ENCODE measurements at regions not wholly inside any gene's neighbourhood (a gene's known extent, or its start where the extent isn't known, plus 50 kb on each side); places are given as distances from the start of the nearest gene placed in this dataset.

GRCh38 chr5:63314551-63314950 is 647.7 kb downstream of the HTR1A start:
- DNase-seq = no peak

DNA sequence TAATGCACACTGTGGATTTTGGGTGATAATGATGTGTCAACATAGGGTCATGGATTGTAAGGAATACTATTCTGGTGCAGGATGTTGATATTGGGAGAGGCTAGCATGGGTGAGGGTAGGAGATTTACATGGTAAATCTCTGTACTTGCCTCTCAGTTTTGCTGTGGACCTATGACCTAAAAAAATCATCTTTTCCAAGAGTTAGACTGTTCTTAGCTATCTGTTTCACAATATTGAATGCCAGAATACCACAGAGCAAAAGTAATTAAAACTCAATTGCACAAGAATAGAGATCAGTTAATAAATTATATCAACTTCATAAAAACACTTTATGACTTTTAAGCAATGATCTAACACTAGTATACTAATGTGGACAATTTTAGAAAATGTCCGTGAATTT is 651.6 kb downstream of the HTR1A start:
- no peak for DNase-seq

GRCh38 chr5:63306909-63307308 is 655.3 kb downstream of the HTR1A start:
- DNase-seq = no peak

GRCh38 chr5:63293317-63293716 is 668.9 kb downstream of the HTR1A start:
- no peak for DNase-seq

DNA sequence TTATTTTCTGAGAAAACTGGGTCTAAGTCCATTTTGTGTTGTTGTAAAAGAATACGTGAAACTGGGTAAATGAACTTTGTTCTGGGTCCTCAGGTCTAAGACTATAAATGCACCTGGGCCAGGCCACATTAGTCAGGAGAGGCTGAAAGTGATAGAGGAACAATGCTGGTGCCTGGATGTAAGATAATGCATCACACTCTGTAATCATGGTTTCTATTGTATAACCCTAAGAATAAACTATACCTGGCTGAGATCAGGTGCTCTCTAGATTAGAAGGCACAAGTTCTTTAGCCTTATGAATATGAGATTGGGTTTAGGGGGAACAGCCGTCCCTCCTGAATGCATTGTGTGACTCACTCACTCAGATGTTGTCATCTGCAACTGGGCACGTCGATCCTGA is 675.5 kb downstream of the HTR1A start:
- no peak for DNase-seq

GRCh38 chr5:63263411-63263810 is 684.8 kb downstream of the LRRC70 start:
- no peak for DNase-seq

- DNase-seq = no peak
These were observed 683.8 kb downstream of the LRRC70 start for GRCh38 chr5:63262185-63262981.

- DNase-seq = no peak
These were observed 683.1 kb downstream of the LRRC70 start for GRCh38 chr5:63261695-63262094.

DNA sequence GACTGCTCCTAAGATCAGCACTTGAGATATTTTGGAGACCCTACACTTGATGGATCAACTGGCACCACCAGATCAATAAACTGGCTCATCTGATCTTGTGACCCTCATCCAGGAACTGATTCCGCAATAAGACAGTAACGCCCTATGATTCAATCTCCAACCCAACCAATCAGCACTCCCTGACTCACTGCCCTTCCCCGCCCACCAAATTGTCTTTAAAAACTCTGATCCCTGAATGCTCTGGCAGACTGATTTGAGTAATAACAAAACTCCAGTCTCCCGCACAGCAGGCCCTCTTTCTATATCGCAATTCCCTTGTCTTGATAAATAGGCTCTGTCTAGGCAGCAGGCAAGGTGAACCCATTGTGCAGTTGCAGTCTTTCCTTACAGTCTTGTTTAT is 677.0 kb downstream of the LRRC70 start:
- no peak for DNase-seq

DNA sequence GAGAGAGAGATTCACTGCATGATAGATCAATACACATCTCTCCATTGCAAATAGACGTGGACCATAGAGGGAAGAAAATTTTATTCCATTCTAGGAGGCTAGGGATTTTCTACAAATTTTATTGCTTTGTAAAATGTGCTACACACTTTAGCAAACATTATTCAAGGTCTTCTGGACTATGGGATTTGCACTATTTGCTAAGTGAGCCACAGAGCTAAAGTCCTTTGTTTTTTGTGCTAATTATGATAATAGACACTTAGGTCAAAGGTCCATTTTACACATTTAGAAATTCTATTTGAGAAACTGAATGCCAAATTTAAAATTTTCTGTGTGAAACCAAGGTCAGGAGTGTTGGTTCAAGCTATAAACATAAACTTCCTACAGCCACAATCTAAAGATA is 672.3 kb downstream of the LRRC70 start:
- DNase-seq = no peak

DNA sequence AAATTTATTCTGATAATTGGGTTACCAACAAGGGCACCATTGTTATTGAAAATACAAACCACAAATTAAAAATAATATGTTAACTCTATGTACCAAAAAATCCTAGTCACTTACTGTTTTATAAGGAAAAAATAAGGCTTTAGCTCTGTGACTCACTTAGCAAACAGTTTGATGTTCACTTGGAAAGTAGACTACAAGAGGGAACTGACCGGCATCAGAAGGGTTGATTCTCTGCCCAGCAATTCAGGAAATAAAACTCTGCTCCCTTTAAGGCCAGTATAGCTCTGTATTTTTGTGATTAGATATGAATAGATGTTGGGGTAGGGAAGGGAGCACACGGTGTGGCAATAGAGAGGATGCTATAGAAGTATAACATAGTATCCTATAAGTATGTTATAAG is 671.3 kb downstream of the LRRC70 start:
- no peak for DNase-seq

GRCh38 chr5:63247651-63248050 is 669.0 kb downstream of the LRRC70 start:
- no peak for DNase-seq

- no peak for DNase-seq
These were observed 666.7 kb downstream of the LRRC70 start for GRCh38 chr5:63245271-63245670.

DNA sequence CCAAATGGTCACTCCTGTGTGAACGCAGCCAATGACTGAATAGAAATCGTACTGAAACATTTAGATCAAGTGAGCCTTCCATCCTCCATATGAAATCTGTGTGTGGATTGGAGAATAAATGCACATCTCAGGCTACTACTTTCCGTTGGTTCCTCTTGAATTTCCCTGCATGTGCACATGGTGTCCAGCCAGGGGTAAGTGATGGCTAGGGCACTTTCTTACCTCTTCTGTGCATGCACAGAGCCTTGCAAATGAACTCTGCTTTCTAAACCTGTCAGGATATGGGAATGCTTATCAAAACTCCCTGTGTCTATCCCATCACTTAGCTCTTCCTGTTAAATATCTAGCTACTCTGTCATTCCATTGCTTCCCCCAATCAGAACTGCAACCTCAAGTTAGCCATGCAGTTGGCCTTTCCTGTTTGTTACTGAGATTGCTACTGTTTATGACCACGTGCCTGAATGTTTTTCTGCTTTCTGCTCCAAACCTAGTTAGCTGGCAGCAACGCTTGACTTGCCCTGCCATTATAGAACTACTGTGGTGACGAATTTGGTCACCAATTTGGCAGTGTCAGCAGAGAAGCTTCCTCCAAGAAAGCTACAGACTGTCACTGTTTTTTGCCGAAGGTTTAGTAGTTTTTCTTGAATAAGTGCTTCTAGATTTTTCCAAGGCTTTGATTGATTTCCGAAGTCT is 661.6 kb downstream of the LRRC70 start:
- no peak for DNase-seq

- no peak for DNase-seq
These were observed 655.3 kb downstream of the LRRC70 start for GRCh38 chr5:63233911-63234310.

DNA sequence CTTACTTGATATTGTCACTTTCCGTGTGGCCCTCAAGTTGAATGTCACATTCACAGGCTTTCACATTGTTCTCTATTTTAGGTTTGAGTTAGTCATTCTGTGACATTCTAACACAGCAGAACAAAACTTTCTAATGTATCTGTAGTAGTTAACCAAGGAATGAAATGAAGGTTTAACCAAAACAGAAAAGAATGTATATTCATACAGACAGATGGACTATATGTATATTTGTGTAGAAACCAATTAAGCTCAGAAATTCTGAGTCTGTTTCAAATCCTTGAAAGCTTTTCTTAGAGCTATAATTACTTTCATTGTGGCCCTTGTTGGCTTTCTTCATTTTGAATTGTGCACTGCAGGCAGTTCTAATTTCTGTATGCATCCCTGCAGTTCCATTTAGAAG is 654.7 kb downstream of the LRRC70 start:
- DNase-seq = no peak

DNA sequence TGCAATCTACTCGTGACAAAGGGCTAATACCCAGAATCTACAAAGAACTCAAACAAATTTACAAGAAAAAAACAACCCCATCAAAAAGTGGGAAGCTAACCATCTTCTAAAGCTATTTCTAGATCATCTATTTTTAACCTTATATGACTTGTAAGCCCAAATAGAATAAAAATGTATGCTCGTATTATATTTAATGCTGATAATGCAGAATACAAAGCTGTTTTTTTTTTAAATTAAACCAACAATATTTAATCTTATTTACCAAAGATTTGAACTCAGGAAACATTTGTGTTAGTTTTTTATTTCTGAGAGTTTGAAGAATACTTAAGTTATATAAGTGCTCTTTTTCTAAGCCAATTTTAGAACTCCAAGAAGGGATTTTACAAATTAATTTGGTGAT is 652.1 kb downstream of the LRRC70 start:
- no peak for DNase-seq

- no peak for DNase-seq
These were observed 649.5 kb downstream of the LRRC70 start for GRCh38 chr5:63228154-63228553.

GRCh38 chr5:63220244-63220643 is 641.6 kb downstream of the LRRC70 start:
- DNase-seq = no peak

GRCh38 chr5:63217422-63217821 is 638.8 kb downstream of the LRRC70 start:
- no peak for DNase-seq

- DNase-seq = no peak
These were observed 634.6 kb downstream of the LRRC70 start for GRCh38 chr5:63213256-63213655.

- no peak for DNase-seq
These were observed 633.0 kb downstream of the LRRC70 start for GRCh38 chr5:63211448-63212132.

GRCh38 chr5:63205976-63206375 is 627.4 kb downstream of the LRRC70 start:
- DNase-seq = no peak

GRCh38 chr5:63201738-63202137 is 623.1 kb downstream of the LRRC70 start:
- DNase-seq = no peak

All from activated CD8-positive, alpha-beta memory T cell treated with anti-CD3 and anti-CD28 coated beads, Interleukin-2, amount 50 U/mL, for 48 hours (primary cell).